ENCODE measurements at regions not wholly inside any gene's neighbourhood (a gene's known extent, or its start where the extent isn't known, plus 50 kb on each side); places are given as distances from the start of the nearest gene placed in this dataset.

DNA sequence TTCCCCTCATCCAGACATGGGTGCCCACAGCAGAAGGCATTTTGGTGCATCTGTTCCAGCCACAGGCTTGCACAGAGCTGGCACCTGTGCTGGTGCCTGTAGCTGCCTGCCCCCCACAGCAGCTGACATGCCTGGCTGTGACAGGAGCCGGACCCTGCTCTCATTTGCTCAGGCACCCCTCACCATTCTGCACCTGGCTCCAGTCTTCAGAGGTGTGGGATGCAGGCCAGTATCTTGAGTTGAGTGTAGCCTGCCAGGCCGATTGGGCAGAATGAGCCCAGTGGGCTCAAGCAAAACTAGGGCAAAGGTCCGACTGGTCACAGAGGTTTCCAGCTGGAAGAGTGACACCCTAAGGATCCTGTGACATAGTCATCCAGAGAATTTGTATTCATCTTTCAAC, 887.7 kb downstream of the CDH11 start:
- Histone ChIP-seq H3K27me3 (ENCODE audit: control insufficient read depth in 1 of 2, insufficient read depth in 2 of 2, low read length in 2 of 2) (no peaks in the 10 kb centered on the region), H3K9me3 (ENCODE audit: control insufficient read depth in 1 of 2, insufficient read depth in 1 of 2, low read length in 2 of 2) (peaks cover 5 to 17% of the 10 kb centered on the region in 2 experiments), H3K4me3 (ENCODE audit: low read length) (no peak overlapping the region), H3K36me3 (ENCODE audit: insufficient read depth, low read length) (no peaks in the 10 kb centered on the region), H3K27ac (ENCODE audit: low read depth in 1 of 2, low read length in 2 of 2) (no peak overlapping the region), H3K4me1 (ENCODE audit: insufficient read depth, low read length) (no peaks in the 10 kb centered on the region)
- intact Hi-C loops (cut with DNase I, micrococcal nuclease) = no loop called here
- TF ChIP-seq, protein P1, sequence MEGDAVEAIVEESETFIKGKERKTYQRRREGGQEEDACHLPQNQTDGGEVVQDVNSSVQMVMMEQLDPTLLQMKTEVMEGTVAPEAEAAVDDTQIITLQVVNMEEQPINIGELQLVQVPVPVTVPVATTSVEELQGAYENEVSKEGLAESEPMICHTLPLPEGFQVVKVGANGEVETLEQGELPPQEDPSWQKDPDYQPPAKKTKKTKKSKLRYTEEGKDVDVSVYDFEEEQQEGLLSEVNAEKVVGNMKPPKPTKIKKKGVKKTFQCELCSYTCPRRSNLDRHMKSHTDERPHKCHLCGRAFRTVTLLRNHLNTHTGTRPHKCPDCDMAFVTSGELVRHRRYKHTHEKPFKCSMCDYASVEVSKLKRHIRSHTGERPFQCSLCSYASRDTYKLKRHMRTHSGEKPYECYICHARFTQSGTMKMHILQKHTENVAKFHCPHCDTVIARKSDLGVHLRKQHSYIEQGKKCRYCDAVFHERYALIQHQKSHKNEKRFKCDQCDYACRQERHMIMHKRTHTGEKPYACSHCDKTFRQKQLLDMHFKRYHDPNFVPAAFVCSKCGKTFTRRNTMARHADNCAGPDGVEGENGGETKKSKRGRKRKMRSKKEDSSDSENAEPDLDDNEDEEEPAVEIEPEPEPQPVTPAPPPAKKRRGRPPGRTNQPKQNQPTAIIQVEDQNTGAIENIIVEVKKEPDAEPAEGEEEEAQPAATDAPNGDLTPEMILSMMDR (IDR thresholded peaks at IDR 0.05) = no peak
- ChIA-PET CTCF (no interaction called here), POLR2A (no interaction called here)
- no peak overlapping the region for H3K27ac Mint-ChIP-seq
- H3K36me3 Mint-ChIP-seq (ENCODE audit: low read depth) = no peaks in the 10 kb centered on the region
- H3K27me3 Mint-ChIP-seq = no peaks in the 10 kb centered on the region
- no peak for DNase-seq
- no peak for ATAC-seq (ENCODE audit: poor library complexity)
- H3K4me3 Mint-ChIP-seq = no peak overlapping the region
- H3K4me1 Mint-ChIP-seq (ENCODE audit: low read depth) = no peaks in the 10 kb centered on the region
- peaks cover 16% of the 10 kb centered on the region for H3K9me3 Mint-ChIP-seq

- CTCF ChIA-PET = no interaction called here
- Histone ChIP-seq H3K36me3 (ENCODE audit: insufficient read depth, low read length) (no peaks in the 10 kb centered on the region), H3K27me3 (ENCODE audit: control insufficient read depth in 1 of 2, insufficient read depth in 2 of 2, low read length in 2 of 2) (no peaks in the 10 kb centered on the region), H3K4me1 (ENCODE audit: insufficient read depth, low read length) (no peaks in the 10 kb centered on the region), H3K9me3 (ENCODE audit: control insufficient read depth in 1 of 2, insufficient read depth in 1 of 2, low read length in 2 of 2) (peaks cover 3 to 4% of the 10 kb centered on the region in 2 experiments), H3K27ac (ENCODE audit: low read depth in 1 of 2, low read length in 2 of 2) (no peak overlapping the region), H3K4me3 (ENCODE audit: low read length) (no peak overlapping the region)
- POLR2A ChIA-PET = no interaction called here
- no peak for DNase-seq
- Mint-ChIP-seq H3K36me3 (ENCODE audit: low read depth) (no peaks in the 10 kb centered on the region), H3K27me3 (no peaks in the 10 kb centered on the region), H3K9me3 (peaks cover 20% of the 10 kb centered on the region), H3K4me1 (ENCODE audit: low read depth) (no peaks in the 10 kb centered on the region), H3K27ac (no peak overlapping the region), H3K4me3 (no peak overlapping the region)
- ATAC-seq (ENCODE audit: poor library complexity) = no peak
- TF ChIP-seq, protein P1 (IDR thresholded peaks at IDR 0.05) = no peak
- intact Hi-C loops (cut with DNase I, micrococcal nuclease) = loop anchor here in 1 of 2 experiments (10.0 kb wide), 1 partner anchor 59 kb away; no protein-coding TSS in a partner anchor
These were observed 896.2 kb downstream of the CDH11 start for GRCh38 chr16:64225696-64226095.

GRCh38 chr16:64225036-64225435, 896.8 kb downstream of the CDH11 start:
- ChIA-PET CTCF (no interaction called here), POLR2A (no interaction called here)
- no peak for DNase-seq
- no peak for ATAC-seq (ENCODE audit: poor library complexity)
- H3K4me3 Mint-ChIP-seq = no peak overlapping the region
- TF ChIP-seq, protein P1 (IDR thresholded peaks at IDR 0.05) = no peak
- H3K4me1 Mint-ChIP-seq (ENCODE audit: low read depth) = no peaks in the 10 kb centered on the region
- H3K9me3 Mint-ChIP-seq = peaks cover 20% of the 10 kb centered on the region
- H3K27ac Mint-ChIP-seq = no peak overlapping the region
- Histone ChIP-seq H3K4me3 (ENCODE audit: low read length) (no peak overlapping the region), H3K4me1 (ENCODE audit: insufficient read depth, low read length) (no peaks in the 10 kb centered on the region), H3K36me3 (ENCODE audit: insufficient read depth, low read length) (no peaks in the 10 kb centered on the region), H3K27ac (ENCODE audit: low read depth in 1 of 2, low read length in 2 of 2) (no peak overlapping the region), H3K27me3 (ENCODE audit: control insufficient read depth in 1 of 2, insufficient read depth in 2 of 2, low read length in 2 of 2) (no peaks in the 10 kb centered on the region), H3K9me3 (ENCODE audit: control insufficient read depth in 1 of 2, insufficient read depth in 1 of 2, low read length in 2 of 2) (peaks cover 0 to 4% of the 10 kb centered on the region in 2 experiments)
- intact Hi-C loops (cut with DNase I, micrococcal nuclease) = loop anchor here in 1 of 2 experiments (10.0 kb wide), 1 partner anchor 60 kb away; no protein-coding TSS in a partner anchor
- no peaks in the 10 kb centered on the region for H3K27me3 Mint-ChIP-seq
- H3K36me3 Mint-ChIP-seq (ENCODE audit: low read depth) = no peaks in the 10 kb centered on the region

All from CD4-positive, alpha-beta T cell (primary cell).